Tibial nerve (tissue), 4 donors: ENCODE measurements at regions not wholly inside any gene's neighbourhood (a gene's known extent, or its start where the extent isn't known, plus 50 kb on each side); places are given as distances from the start of the nearest gene placed in this dataset.

Experiments
- DNase-seq, 2 donors: peaks; one replicate each; pipeline ENCODE4 v3.0.0-alpha.2; 2019; ENCODE audit warnings: low spot score in 2 of 2
- H3K27ac ChIP-seq, 4 donors: fragments of 200-600 bp; sonication (generic) in 3 of 4; one replicate each; pipeline ENCODE4 v1.5.1; 2017 to 2019; ENCODE audit warnings: mild to moderate bottlenecking in 1 of 4
- H3K27me3 ChIP-seq, 2 donors: fragments of 200-600 bp; sonication (generic) in 1 of 2; one replicate each; pipeline versions ENCODE4 v1.5.1 to v1.6.0; 2017 to 2019
- H3K36me3 ChIP-seq, 3 donors: fragments of 200-600 bp; sonication (generic); one replicate each; pipeline ENCODE4 v1.5.1; 2018 to 2019
- H3K4me1 ChIP-seq, 4 donors: fragments of 200-600 bp; sonication (generic) in 3 of 4; one replicate each; pipeline ENCODE4 v1.5.1; 2017 to 2019
- H3K4me3 ChIP-seq, 4 donors: fragments of 200-600 bp; sonication (generic) in 3 of 4; one replicate each; pipeline ENCODE4 v1.5.1; 2017 to 2019; ENCODE audit warnings: mild to moderate bottlenecking in 1 of 4, moderate library complexity in 1 of 4
- H3K9me3 ChIP-seq, 4 donors: fragments of 200-600 bp; sonication (generic) in 3 of 4; one replicate each; pipeline ENCODE4 v1.5.1; 2017 to 2019
- CTCF ChIP-seq, 5 experiments: fragments of 200-600 bp in 3 of 5; fragments of 450-650 bp in 2 of 5; sonication (generic) in 3 of 5; IDR thresholded peaks; one replicate each; pipeline ENCODE4 v1.5.1; 2016 to 2019; ENCODE audit warnings: antibody characterized with exemption in 5 of 5, mild to moderate bottlenecking in 3 of 5, moderate library complexity in 2 of 5
- EP300 ChIP-seq, 2 donors: sonication (generic); formaldehyde crosslinking; IDR thresholded peaks; one replicate each; pipeline ENCODE4 v1.6.1; 2017; ENCODE audit warnings: antibody characterized with exemption in 2 of 2, mild to moderate bottlenecking in 1 of 2
- POLR2A ChIP-seq, 2 donors: fragments of 450-650 bp; IDR thresholded peaks; one replicate each; pipeline ENCODE4 v1.6.1; 2017; ENCODE audit warnings: antibody characterized with exemption in 2 of 2, mild to moderate bottlenecking in 2 of 2, moderate library complexity in 2 of 2
- WGBS, 2 donors: methylation state at CpG; one replicate each; pipeline ENCODE4 v1.1.5; 2018; 5-methylcytosine and 5-hydroxymethylcytosine counted together

GRCh38 chr15:62506217-62506805 lies 341.2 kb upstream of the C2CD4B start:
- H3K27ac ChIP-seq = peak overlapping the region in 3 of 4 donors; percentile 21 to 30 (median 29)
- H3K4me1 ChIP-seq = peaks cover 0 to 51% (median 10%) of the 10 kb centered on the region in 4 donors
- 4 to 10% methylated on average over 1 of the region's 1 CpG for WGBS, 2 donors
- DNase-seq = no peak
- H3K9me3 ChIP-seq = no peaks in the 10 kb centered on the region
- TF ChIP-seq POLR2A (IDR thresholded peaks at IDR 0.05) = no peak
- no peak for TF ChIP-seq CTCF (IDR thresholded peaks at IDR 0.05)
- no peak for TF ChIP-seq EP300 (IDR thresholded peaks at IDR 0.05)
- H3K4me3 ChIP-seq = no peak overlapping the region
- no peaks in the 10 kb centered on the region for H3K27me3 ChIP-seq
- H3K36me3 ChIP-seq = no peaks in the 10 kb centered on the region

GRCh38 chr15:62509395-62509958 lies 344.4 kb upstream of the C2CD4B start:
- no peak for TF ChIP-seq CTCF (IDR thresholded peaks at IDR 0.05)
- no peak for TF ChIP-seq POLR2A (IDR thresholded peaks at IDR 0.05)
- no peak for TF ChIP-seq EP300 (IDR thresholded peaks at IDR 0.05)
- Histone ChIP-seq H3K9me3 (no peaks in the 10 kb centered on the region), H3K4me3 (no peak overlapping the region), H3K27ac (no peak overlapping the region), H3K27me3 (no peaks in the 10 kb centered on the region), H3K36me3 (no peaks in the 10 kb centered on the region), H3K4me1 (peaks cover 0 to 27% (median 5%) of the 10 kb centered on the region in 4 donors)
- 81 to 83% methylated on average over 12 of the region's 12 CpGs for WGBS, 2 donors
- no peak for DNase-seq

DNA sequence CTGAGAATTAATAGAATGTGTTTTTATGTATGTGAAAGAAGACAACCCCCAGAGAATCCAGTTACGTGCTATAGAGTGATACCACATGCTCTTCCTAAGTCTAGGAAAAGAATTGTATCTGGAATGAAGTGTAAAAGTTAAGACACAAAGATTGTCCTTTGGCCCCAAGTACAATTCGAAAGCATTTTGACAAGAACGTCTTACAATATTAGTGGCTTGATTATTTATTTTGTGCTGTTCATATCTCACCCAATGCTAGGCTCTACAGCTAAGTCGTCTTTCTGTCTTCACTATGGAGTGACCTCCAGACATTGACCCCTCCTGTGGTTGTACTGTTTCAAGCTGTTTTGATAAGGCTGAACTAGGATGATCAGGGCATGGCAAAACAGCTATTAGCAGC lies 345.7 kb upstream of the C2CD4B start:
- H3K27me3 ChIP-seq = no peaks in the 10 kb centered on the region
- no peak for DNase-seq
- no peak overlapping the region for H3K4me3 ChIP-seq
- H3K27ac ChIP-seq = no peak overlapping the region
- peaks cover 0 to 23% (median 4%) of the 10 kb centered on the region in 4 donors for H3K4me1 ChIP-seq
- no peaks in the 10 kb centered on the region for H3K9me3 ChIP-seq
- H3K36me3 ChIP-seq = no peaks in the 10 kb centered on the region
- WGBS, 2 donors = 88 to 89% methylated on average over 4 of the region's 4 CpGs
- TF ChIP-seq CTCF (IDR thresholded peaks at IDR 0.05) (no peak), EP300 (IDR thresholded peaks at IDR 0.05) (no peak), POLR2A (IDR thresholded peaks at IDR 0.05) (no peak)

- WGBS, 2 donors = 81 to 92% methylated on average over 1 of the region's 1 CpG
- H3K4me1 ChIP-seq = peaks cover 0 to 6% (median 0%) of the 10 kb centered on the region in 4 donors
Measured at GRCh38 chr15:62512904-62513303, 347.8 kb upstream of the C2CD4B start.

More at GRCh38 chr15:62512904-62513303, 347.8 kb upstream of the C2CD4B start:
- Histone ChIP-seq H3K27ac (no peak overlapping the region), H3K36me3 (no peaks in the 10 kb centered on the region), H3K4me3 (no peak overlapping the region), H3K27me3 (no peaks in the 10 kb centered on the region), H3K9me3 (no peaks in the 10 kb centered on the region)
- TF ChIP-seq CTCF (IDR thresholded peaks at IDR 0.05) (no peak), POLR2A (IDR thresholded peaks at IDR 0.05) (no peak), EP300 (IDR thresholded peaks at IDR 0.05) (no peak)
- DNase-seq = no peak
